GM23338 (cell line): ENCODE measurements at regions not wholly inside any gene's neighbourhood (a gene's known extent, or its start where the extent isn't known, plus 50 kb on each side); places are given as distances from the start of the nearest gene placed in this dataset.

Source experiments
- CREB1 ChIP-seq: fragments of 250-450 bp; sonication (Bioruptor Pico); IDR thresholded peaks from 2 replicates; pipeline ENCODE4 v1.5.0; 2020; ENCODE audit warnings: low read depth, mild to moderate bottlenecking, moderate library complexity
- CTCF ChIP-seq, 2 experiments: fragments of 200-600 bp in 1 of 2; sonication (generic) in 1 of 2; conservative IDR thresholded peaks; 2 replicates each; pipeline versions ENCODE4 v1.5.1 to v1.6.1; 2016 to 2017; ENCODE audit warnings: antibody characterized with exemption in 2 of 2, low read depth in 2 of 2, mild to moderate bottlenecking in 2 of 2, moderate library complexity in 1 of 2
- EZH2 ChIP-seq: fragments of 200-600 bp; sonication (generic); IDR thresholded peaks from one replicate; pipeline ENCODE4 v1.8.0; 2017; ENCODE audit warnings: antibody characterized with exemption, mild to moderate bottlenecking, low read depth; ENCODE audit not compliant: unreplicated experiment
- EZH2phosphoT487 ChIP-seq: fragments of 200-600 bp; sonication (generic); IDR thresholded peaks from one replicate; pipeline ENCODE4 v1.8.1; 2018; ENCODE audit warnings: antibody characterized with exemption; ENCODE audit not compliant: unreplicated experiment
- POLR2AphosphoS5 ChIP-seq: IDR thresholded peaks from 2 replicates; pipeline ENCODE4 v1.6.1; 2016; ENCODE audit warnings: antibody characterized with exemption, low read depth
- STAT1 ChIP-seq: IDR thresholded peaks from one replicate; pipeline ENCODE4 v1.6.1; 2016; ENCODE audit warnings: antibody characterized with exemption; ENCODE audit not compliant: unreplicated experiment
- ZNF331 ChIP-seq: fragments of 250-450 bp; sonication (Bioruptor Pico); IDR thresholded peaks from 2 replicates; pipeline ENCODE4 v1.5.0; 2020; ENCODE audit warnings: low read depth, mild to moderate bottlenecking, moderate library complexity
- ZNF462 ChIP-seq: fragments of 250-450 bp; sonication (Bioruptor Pico); IDR thresholded peaks from 2 replicates; pipeline ENCODE4 v1.5.0; 2020; ENCODE audit warnings: mild to moderate bottlenecking, moderate library complexity
- TF ChIP-seq, protein P1 (sequence below): IDR thresholded peaks from 2 replicates; pipeline ENCODE4 v1.6.1; 2016; ENCODE audit warnings: antibody characterized with exemption
- TF ChIP-seq, protein P2 (sequence below): IDR thresholded peaks from one replicate; pipeline ENCODE4 v1.6.1; 2018; ENCODE audit warnings: antibody characterized with exemption; ENCODE audit not compliant: unreplicated experiment

GRCh38 chr5:89374818-89375521 lies 492.0 kb upstream of the MEF2C start:
- TF ChIP-seq CTCF (conservative IDR thresholded peaks at IDR 0.05; ENCODE audit: low read depth in 2 of 2) (no peak), POLR2AphosphoS5 (no peak), EZH2phosphoT487 (no peak), STAT1 (no peak), CREB1 (no peak), EZH2 (no peak), ZNF331 (CRISPR knock-in tag) (no peak), ZNF462 (CRISPR knock-in tag) (no peak)
- TF ChIP-seq, protein P1, sequence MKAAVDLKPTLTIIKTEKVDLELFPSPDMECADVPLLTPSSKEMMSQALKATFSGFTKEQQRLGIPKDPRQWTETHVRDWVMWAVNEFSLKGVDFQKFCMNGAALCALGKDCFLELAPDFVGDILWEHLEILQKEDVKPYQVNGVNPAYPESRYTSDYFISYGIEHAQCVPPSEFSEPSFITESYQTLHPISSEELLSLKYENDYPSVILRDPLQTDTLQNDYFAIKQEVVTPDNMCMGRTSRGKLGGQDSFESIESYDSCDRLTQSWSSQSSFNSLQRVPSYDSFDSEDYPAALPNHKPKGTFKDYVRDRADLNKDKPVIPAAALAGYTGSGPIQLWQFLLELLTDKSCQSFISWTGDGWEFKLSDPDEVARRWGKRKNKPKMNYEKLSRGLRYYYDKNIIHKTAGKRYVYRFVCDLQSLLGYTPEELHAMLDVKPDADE: no peak
- TF ChIP-seq, protein P2, sequence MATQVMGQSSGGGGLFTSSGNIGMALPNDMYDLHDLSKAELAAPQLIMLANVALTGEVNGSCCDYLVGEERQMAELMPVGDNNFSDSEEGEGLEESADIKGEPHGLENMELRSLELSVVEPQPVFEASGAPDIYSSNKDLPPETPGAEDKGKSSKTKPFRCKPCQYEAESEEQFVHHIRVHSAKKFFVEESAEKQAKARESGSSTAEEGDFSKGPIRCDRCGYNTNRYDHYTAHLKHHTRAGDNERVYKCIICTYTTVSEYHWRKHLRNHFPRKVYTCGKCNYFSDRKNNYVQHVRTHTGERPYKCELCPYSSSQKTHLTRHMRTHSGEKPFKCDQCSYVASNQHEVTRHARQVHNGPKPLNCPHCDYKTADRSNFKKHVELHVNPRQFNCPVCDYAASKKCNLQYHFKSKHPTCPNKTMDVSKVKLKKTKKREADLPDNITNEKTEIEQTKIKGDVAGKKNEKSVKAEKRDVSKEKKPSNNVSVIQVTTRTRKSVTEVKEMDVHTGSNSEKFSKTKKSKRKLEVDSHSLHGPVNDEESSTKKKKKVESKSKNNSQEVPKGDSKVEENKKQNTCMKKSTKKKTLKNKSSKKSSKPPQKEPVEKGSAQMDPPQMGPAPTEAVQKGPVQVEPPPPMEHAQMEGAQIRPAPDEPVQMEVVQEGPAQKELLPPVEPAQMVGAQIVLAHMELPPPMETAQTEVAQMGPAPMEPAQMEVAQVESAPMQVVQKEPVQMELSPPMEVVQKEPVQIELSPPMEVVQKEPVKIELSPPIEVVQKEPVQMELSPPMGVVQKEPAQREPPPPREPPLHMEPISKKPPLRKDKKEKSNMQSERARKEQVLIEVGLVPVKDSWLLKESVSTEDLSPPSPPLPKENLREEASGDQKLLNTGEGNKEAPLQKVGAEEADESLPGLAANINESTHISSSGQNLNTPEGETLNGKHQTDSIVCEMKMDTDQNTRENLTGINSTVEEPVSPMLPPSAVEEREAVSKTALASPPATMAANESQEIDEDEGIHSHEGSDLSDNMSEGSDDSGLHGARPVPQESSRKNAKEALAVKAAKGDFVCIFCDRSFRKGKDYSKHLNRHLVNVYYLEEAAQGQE: no peak
